ENCODE measurements at regions not wholly inside any gene's neighbourhood (a gene's known extent, or its start where the extent isn't known, plus 50 kb on each side); places are given as distances from the start of the nearest gene placed in this dataset.

GRCh38 chr1:112307930-112308591 lies 88.0 kb upstream of the CTTNBP2NL start:
- no peak overlapping the region for H3K4me3 ChIP-seq (ENCODE audit: low read length)
- no peak for TF ChIP-seq CTCF (IDR thresholded peaks at IDR 0.05; ENCODE audit: insufficient read depth, low read depth, low read length, missing control alignments)
- no peak for DNase-seq (ENCODE audit: low read depth)

GRCh38 chr1:112308716-112309115 lies 87.3 kb upstream of the CTTNBP2NL start:
- H3K4me3 ChIP-seq (ENCODE audit: low read length) = no peak overlapping the region
- DNase-seq (ENCODE audit: low read depth) = no peak
- no peak for TF ChIP-seq CTCF (IDR thresholded peaks at IDR 0.05; ENCODE audit: insufficient read depth, low read depth, low read length, missing control alignments)

- H3K4me3 ChIP-seq (ENCODE audit: low read length) = no peak overlapping the region
- DNase-seq (ENCODE audit: low read depth) = no peak
- TF ChIP-seq CTCF (IDR thresholded peaks at IDR 0.05; ENCODE audit: insufficient read depth, low read depth, low read length, missing control alignments) = no peak
Measured at GRCh38 chr1:112309499-112309898, 86.5 kb upstream of the CTTNBP2NL start.

- no peak for TF ChIP-seq CTCF (IDR thresholded peaks at IDR 0.05; ENCODE audit: insufficient read depth, low read depth, low read length, missing control alignments)
- no peak overlapping the region for H3K4me3 ChIP-seq (ENCODE audit: low read length)
- no peak for DNase-seq (ENCODE audit: low read depth)
Measured at GRCh38 chr1:112312315-112312714, 83.7 kb upstream of the CTTNBP2NL start.

GRCh38 chr1:112312879-112313278 lies 83.1 kb upstream of the CTTNBP2NL start:
- DNase-seq (ENCODE audit: low read depth) = no peak
- TF ChIP-seq CTCF (IDR thresholded peaks at IDR 0.05; ENCODE audit: insufficient read depth, low read depth, low read length, missing control alignments) = no peak
- H3K4me3 ChIP-seq (ENCODE audit: low read length) = no peak overlapping the region

GRCh38 chr1:112316254-112316913 lies 79.6 kb upstream of the CTTNBP2NL start:
- no peak for TF ChIP-seq CTCF (IDR thresholded peaks at IDR 0.05; ENCODE audit: insufficient read depth, low read depth, low read length, missing control alignments)
- H3K4me3 ChIP-seq (ENCODE audit: low read length) = no peak overlapping the region
- no peak for DNase-seq (ENCODE audit: low read depth)

- no peak for DNase-seq (ENCODE audit: low read depth)
- no peak overlapping the region for H3K4me3 ChIP-seq (ENCODE audit: low read length)
- no peak for TF ChIP-seq CTCF (IDR thresholded peaks at IDR 0.05; ENCODE audit: insufficient read depth, low read depth, low read length, missing control alignments)
Measured at GRCh38 chr1:112317140-112317539, 78.9 kb upstream of the CTTNBP2NL start.
